ENCODE measurements at regions not wholly inside any gene's neighbourhood (a gene's known extent, or its start where the extent isn't known, plus 50 kb on each side); places are given as distances from the start of the nearest gene placed in this dataset.

DNA sequence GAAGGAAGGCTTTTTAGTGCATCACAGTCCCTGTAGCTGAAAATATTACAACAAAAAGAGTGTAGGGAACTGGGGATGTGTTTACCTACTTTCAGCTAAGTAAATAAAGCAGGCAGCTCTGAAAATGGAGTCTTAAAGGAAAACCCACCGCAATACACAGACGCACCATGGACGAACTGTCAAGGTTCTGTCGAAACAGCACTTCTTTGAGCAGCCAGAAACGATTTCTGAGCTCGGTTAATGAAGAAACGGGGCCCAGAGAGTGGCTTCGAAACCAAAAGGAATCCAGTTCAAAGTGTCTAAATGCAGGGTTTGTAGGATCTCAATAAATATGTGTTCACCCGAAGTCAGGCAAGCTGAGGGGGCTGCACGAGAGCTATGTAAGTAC, 275.4 kb upstream of the NEBL start:
- DNase-seq (ENCODE audit: insufficient read length) (no peak), FAIRE-seq (no peak)

DNA sequence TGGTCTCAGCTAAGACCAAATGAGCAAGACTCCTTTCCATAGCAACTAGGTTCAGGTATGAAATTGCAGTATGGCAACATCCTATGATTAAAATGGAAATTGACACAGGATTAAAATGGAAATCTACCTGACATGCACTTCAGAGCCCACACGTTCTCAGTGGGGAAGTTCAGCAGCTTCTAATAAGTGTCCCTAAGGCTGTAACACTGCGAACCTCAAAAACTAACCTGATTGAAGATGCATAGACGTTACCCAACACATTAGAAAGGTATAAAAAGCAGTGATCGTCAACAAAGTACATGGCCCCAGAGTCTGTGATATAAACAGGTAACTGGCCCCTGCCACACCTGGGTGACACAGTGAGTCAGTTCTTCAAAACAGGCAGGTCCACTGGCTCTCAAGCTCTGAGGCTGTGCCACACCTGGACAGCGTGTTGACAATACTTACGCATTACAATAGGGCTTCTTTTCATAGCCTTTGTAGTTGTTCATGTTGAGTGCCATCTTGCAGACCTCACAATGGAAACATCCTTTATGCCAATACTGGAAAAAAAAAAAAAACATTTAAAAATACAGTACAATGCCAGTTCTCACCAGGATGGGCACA, 274.9 kb upstream of the NEBL start:
- no peak for FAIRE-seq
- no peak for DNase-seq (ENCODE audit: insufficient read length)
- TF ChIP-seq TAF1 (IDR thresholded peaks at IDR 0.05; ENCODE audit: borderline replicate concordance, low read depth, low read length) = no peak
- TF ChIP-seq POLR2AphosphoS5 (IDR thresholded peaks at IDR 0.05; ENCODE audit: low read depth, low read length) = no peak
- TF ChIP-seq POLR2A (IDR thresholded peaks at IDR 0.05; ENCODE audit: low read depth, low read length) = no peak

More for the DNA sequence above, 275.4 kb upstream of the NEBL start:
- TF ChIP-seq POLR2A (IDR thresholded peaks at IDR 0.05; ENCODE audit: low read depth, low read length) (no peak), TAF1 (IDR thresholded peaks at IDR 0.05; ENCODE audit: borderline replicate concordance, low read depth, low read length) (no peak), POLR2AphosphoS5 (IDR thresholded peaks at IDR 0.05; ENCODE audit: low read depth, low read length) (no peak)

DNA sequence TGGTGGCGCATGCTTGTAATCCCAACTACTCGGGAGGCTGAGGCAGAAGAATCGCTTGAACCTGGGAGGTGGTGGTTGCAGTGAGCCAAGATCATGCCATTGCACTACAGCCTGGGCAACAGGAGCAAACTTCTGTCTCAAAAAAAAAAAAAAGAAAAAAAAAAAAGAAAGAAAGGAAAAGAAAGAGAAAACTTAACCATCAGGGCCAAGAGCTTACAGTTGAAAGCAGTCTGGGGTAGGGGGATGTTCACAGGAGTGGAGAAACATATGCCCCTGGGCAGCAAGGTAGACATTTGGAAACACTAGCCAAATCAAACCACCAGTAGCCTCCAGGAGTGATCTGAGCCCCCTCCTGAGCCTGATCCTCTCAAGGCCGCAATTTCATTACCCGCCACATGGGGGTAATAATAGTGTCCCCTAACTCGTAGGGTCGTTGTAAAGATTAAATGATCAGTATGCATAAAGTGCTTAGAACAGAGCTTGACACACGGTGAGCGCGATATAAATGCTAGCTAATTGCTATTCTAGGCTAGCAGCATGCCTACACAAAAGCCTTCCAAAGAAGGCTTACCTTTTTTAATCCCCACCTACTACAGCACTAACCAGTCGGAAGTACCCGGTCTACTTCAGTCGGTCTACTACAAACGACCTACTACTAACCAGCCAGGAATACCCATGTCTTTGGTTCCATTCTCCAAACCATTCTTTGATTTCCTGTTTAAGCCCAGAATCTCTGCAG, 274.3 kb upstream of the NEBL start:
- DNase-seq (ENCODE audit: insufficient read length) (no peak), FAIRE-seq (no peak)
- no peak for TF ChIP-seq TAF1 (IDR thresholded peaks at IDR 0.05; ENCODE audit: borderline replicate concordance, low read depth, low read length)
- no peak for TF ChIP-seq POLR2A (IDR thresholded peaks at IDR 0.05; ENCODE audit: low read depth, low read length)
- no peak for TF ChIP-seq POLR2AphosphoS5 (IDR thresholded peaks at IDR 0.05; ENCODE audit: low read depth, low read length)

DNA sequence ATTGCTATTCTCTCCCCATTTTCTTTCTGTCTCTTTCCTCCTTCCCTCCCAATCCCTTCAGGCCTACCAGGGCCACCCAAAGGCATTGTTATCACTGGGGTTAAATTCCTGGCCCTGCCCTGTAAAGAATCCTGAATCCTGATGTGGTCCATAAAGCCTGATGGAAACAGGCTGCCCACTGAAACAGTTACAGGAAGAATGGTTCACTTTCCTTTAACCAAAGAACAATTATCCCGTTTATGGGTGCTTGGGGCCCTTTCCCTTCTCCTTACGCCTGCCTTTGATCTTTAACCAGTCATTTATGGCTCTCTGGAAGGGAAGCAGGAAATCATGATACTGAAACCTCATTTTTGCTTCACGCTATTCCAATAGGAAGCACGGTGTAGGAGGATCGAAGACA, 273.1 kb upstream of the NEBL start:
- no peak for FAIRE-seq
- no peak for DNase-seq (ENCODE audit: insufficient read length)
- TF ChIP-seq POLR2A (IDR thresholded peaks at IDR 0.05; ENCODE audit: low read depth, low read length) (no peak), POLR2AphosphoS5 (IDR thresholded peaks at IDR 0.05; ENCODE audit: low read depth, low read length) (no peak), TAF1 (IDR thresholded peaks at IDR 0.05; ENCODE audit: borderline replicate concordance, low read depth, low read length) (no peak)

DNA sequence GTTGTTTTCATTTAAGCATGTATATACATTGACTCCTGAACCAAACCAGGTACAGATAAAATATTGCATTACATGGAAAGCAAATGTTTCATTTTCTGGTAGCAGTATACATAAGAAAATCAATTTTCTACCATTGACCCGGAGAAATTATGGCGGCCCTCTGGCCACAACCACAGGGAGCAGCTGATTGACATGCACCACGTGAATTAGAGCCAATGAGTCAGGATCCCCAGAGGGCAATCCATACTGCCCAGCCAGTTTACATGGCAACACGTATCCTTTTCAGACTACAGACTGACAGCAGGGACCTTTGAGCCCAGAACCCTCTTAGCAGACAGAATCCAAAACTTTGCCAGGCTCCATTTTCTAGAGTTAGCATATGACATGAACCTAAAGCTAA, 272.2 kb upstream of the NEBL start:
- DNase-seq (ENCODE audit: insufficient read length) = no peak
- FAIRE-seq = no peak
- TF ChIP-seq POLR2AphosphoS5 (IDR thresholded peaks at IDR 0.05; ENCODE audit: low read depth, low read length) (no peak), TAF1 (IDR thresholded peaks at IDR 0.05; ENCODE audit: borderline replicate concordance, low read depth, low read length) (no peak)

DNA sequence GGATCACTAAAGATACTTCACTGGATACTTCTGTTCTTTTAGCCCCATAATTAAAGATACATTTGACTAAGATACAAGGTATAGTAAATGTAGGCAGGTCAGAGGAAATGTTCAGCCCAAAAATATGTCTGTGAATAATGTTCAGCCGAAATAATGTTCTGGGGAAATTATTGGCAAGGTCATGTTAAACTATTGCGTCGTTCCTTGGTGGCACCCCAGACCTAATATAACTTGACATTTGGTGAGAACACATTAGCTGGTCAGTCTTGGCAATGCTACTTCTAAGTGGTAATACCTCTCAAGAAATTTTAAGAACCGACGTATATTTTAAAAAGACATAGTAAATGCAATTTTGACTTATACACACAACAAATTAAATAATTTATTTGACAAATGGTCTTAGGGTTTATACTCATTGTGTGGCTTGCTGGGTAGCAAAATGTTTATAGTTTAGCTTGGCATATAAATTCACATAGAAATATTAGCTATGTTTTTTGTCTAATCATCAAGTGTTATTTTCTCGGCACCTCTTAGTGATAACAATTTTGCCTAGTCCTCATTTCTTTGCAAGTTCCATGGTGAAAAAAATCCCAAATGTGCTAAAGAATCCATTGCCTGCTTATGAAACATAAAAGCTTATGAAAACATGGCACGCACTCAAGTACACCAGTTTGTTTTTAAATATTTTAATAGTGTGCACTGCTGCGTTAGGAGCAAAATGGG, 270.3 kb upstream of the NEBL start:
- DNase-seq (ENCODE audit: insufficient read length) (no peak), FAIRE-seq (no peak)
- TF ChIP-seq POLR2AphosphoS5 (IDR thresholded peaks at IDR 0.05; ENCODE audit: low read depth, low read length) (no peak), POLR2A (IDR thresholded peaks at IDR 0.05; ENCODE audit: low read depth, low read length) (no peak), TAF1 (IDR thresholded peaks at IDR 0.05; ENCODE audit: borderline replicate concordance, low read depth, low read length) (no peak)

DNA sequence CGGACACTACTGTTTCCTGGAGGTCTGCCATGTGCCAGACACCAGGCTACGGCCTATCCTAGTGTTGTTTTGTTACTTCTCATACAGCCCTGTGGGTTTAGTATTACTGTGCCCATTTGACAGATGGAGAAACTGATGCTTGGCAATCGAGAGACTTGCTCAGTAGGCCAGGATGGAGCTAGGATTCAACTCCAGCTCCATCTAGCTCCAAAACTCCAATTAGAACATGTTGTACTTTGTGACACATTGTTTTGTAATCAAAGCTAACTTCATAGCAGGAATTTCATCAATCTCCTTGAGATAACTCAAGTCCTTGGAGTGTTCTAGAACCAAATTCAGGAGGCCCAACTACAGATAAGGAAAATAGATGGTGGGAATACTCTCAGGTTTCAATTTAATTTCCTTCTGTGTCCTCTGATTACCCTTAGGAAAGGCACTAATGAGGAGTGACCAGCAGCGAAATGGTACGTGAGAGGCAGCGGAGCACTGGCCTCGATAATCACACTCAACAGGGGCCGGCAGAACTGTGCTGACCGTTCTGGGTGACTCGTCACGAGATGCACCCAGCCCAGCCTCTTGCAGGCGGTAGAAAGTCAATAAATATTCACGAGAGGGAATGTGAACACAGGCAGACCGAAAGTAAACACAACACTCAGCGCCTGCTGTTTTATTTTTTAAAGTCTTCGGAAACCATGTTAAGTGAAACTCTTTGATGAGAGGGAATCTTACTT, 269.6 kb upstream of the NEBL start:
- DNase-seq (ENCODE audit: insufficient read length) (no peak), FAIRE-seq (no peak)
- TF ChIP-seq POLR2AphosphoS5 (IDR thresholded peaks at IDR 0.05; ENCODE audit: low read depth, low read length) = no peak
- no peak for TF ChIP-seq POLR2A (IDR thresholded peaks at IDR 0.05; ENCODE audit: low read depth, low read length)
- TF ChIP-seq TAF1 (IDR thresholded peaks at IDR 0.05; ENCODE audit: borderline replicate concordance, low read depth, low read length) = no peak

- DNase-seq (ENCODE audit: insufficient read length) (no peak), FAIRE-seq (no peak)
- no peak for TF ChIP-seq POLR2A (IDR thresholded peaks at IDR 0.05; ENCODE audit: low read depth, low read length)
- TF ChIP-seq POLR2AphosphoS5 (IDR thresholded peaks at IDR 0.05; ENCODE audit: low read depth, low read length) = no peak
- no peak for TF ChIP-seq TAF1 (IDR thresholded peaks at IDR 0.05; ENCODE audit: borderline replicate concordance, low read depth, low read length)
Measured at GRCh38 chr10:21165489-21165888, 268.4 kb upstream of the NEBL start.

- TF ChIP-seq TAF1 (IDR thresholded peaks at IDR 0.05; ENCODE audit: borderline replicate concordance, low read depth, low read length) (no peak), POLR2AphosphoS5 (IDR thresholded peaks at IDR 0.05; ENCODE audit: low read depth, low read length) (no peak), POLR2A (IDR thresholded peaks at IDR 0.05; ENCODE audit: low read depth, low read length) (no peak)
- FAIRE-seq (no peak), DNase-seq (ENCODE audit: insufficient read length) (no peak)
Measured at GRCh38 chr10:21164687-21165086, 267.6 kb upstream of the NEBL start.

DNA sequence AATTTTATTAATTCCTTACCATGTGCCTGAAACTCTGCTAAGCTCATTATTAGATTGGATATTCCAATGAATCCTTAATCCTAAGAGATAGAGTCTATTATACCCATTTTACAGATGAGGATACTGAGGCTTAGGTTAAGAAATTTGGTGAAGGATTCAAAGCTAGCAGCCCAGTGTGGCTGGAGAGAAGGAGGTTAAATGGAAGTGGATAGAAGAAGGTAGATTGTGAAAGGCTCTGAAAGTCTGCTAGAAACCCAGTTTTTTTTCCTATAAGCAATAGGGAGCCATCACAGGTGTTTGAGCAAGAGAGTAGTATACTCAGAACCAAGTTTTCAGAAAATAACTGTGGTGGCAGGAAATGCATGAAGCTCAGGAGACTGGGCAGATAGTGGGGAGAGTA, 265.8 kb upstream of the NEBL start:
- DNase-seq (ENCODE audit: insufficient read length) (no peak), FAIRE-seq (no peak)
- TF ChIP-seq POLR2A (IDR thresholded peaks at IDR 0.05; ENCODE audit: low read depth, low read length) (no peak), TAF1 (IDR thresholded peaks at IDR 0.05; ENCODE audit: borderline replicate concordance, low read depth, low read length) (no peak), POLR2AphosphoS5 (IDR thresholded peaks at IDR 0.05; ENCODE audit: low read depth, low read length) (no peak)

- DNase-seq (ENCODE audit: insufficient read length) = no peak
- FAIRE-seq = no peak
- TF ChIP-seq TAF1 (IDR thresholded peaks at IDR 0.05; ENCODE audit: borderline replicate concordance, low read depth, low read length) = no peak
- no peak for TF ChIP-seq POLR2A (IDR thresholded peaks at IDR 0.05; ENCODE audit: low read depth, low read length)
Measured at GRCh38 chr10:21161647-21162046, 264.5 kb upstream of the NEBL start.
